K562 (cell line): ENCODE measurements at regions not wholly inside any gene's neighbourhood (a gene's known extent, or its start where the extent isn't known, plus 50 kb on each side); places are given as distances from the start of the nearest gene placed in this dataset.

Source experiments
- ATAC-seq: fragments of 200-7000 bp; cut with Tn5 transposase; 3 replicates; pipeline ENCODE4 v1.9.1; 2020; ENCODE audit warnings: moderate library complexity
- BruUV-seq: library from RNA; stranded (reverse); fragments of 400-500 nt; replicated peaks from 2 replicates; lab custom pipeline; 2021; lab: Mats Ljungman, UMichigan
- CTCF ChIA-PET: fragments of 300-600 bp; formaldehyde crosslinking; extraction: SDS; loops from one replicate; lab custom pipeline; 2021; ENCODE audit warnings: low intra/inter-chr PET ratio; lab: Yijun Ruan, JAX
- POLR2A ChIA-PET: fragments of 300-600, 350-650 bp; sonication (Branson Sonifier 250); formaldehyde crosslinking; extraction: SDS; loops from one replicate; lab custom pipeline; 2021; ENCODE audit warnings: antibody characterized with exemption, inconsistent platforms; lab: Yijun Ruan, JAX
- DNase-seq, 4 experiments: peaks; one replicate each; pipeline versions ENCODE4 v3.0.0 to v3.0.0-alpha.2; 2011 to 2018; ENCODE audit warnings: low spot score in 3 of 4, mixed read lengths in 3 of 4; ENCODE audit errors: extremely low read depth in 1 of 4
- FAIRE-seq: peaks from 2 replicates; lab custom pipeline; 2011; peaks lifted over from hg19 to GRCh38; lab: Jason Lieb, UNC
- H2AFZ ChIP-seq: 2 replicates; pipeline ENCODE4 v1.6.0; 2011; ENCODE audit warnings: low read depth, low read length, control low read depth, inconsistent platforms
- H3K27ac ChIP-seq: fragments of 200-600 bp; 3 replicates; pipeline ENCODE4 v1.8.0; 2011; ENCODE audit warnings: low read depth, mild to moderate bottlenecking, control low read depth, inconsistent platforms, low read length, moderate library complexity, mixed read lengths; ENCODE audit errors: extremely low read depth
- H3K27me3 ChIP-seq, 2 experiments: fragments of 300-600 bp in 1 of 2; 2 replicates in 1 of 2; 3 replicates in 1 of 2; pipeline versions ENCODE4 v1.6.0 to v1.8.0; 2011; ENCODE audit warnings: inconsistent platforms in 2 of 2, low read length in 2 of 2, mild to moderate bottlenecking in 1 of 2, mixed read lengths in 1 of 2, moderate library complexity in 1 of 2; ENCODE audit not compliant: control insufficient read depth in 2 of 2, insufficient read depth in 2 of 2
- H3K36me3 ChIP-seq: fragments of 300-600 bp; 3 replicates; pipeline ENCODE4 v1.8.0; 2011; ENCODE audit warnings: mild to moderate bottlenecking, low read length, inconsistent platforms; ENCODE audit not compliant: control insufficient read depth, insufficient read depth
- H3K4me1 ChIP-seq, 2 experiments: fragments of 200-600 bp in 1 of 2; replicated peaks in 1 of 2; 2 replicates in 1 of 2; 3 replicates in 1 of 2; pipeline versions ENCODE4 v1.5.1 to v1.8.0; 2011; ENCODE audit warnings: inconsistent platforms in 2 of 2, low read length in 2 of 2, mild to moderate bottlenecking in 1 of 2, mixed read lengths in 1 of 2, moderate library complexity in 1 of 2; ENCODE audit not compliant: control insufficient read depth in 2 of 2, insufficient read depth in 2 of 2
- H3K4me2 ChIP-seq: 2 replicates; pipeline ENCODE4 v1.6.1; 2011; ENCODE audit warnings: low read length, control low read depth, inconsistent platforms, mixed read lengths; ENCODE audit not compliant: insufficient read depth
- H3K4me3 ChIP-seq: fragments of 200-600 bp; sonication (generic), shearing (Covaris generic); 2 replicates; pipeline ENCODE4 v1.5.1; 2016; ENCODE audit warnings: control low read depth, inconsistent platforms
- H3K79me2 ChIP-seq: fragments of 200-600 bp; 3 replicates; pipeline ENCODE4 v1.8.0; 2011; ENCODE audit warnings: low read length, inconsistent platforms; ENCODE audit not compliant: control insufficient read depth, insufficient read depth
- H3K9ac ChIP-seq, 2 experiments: 2 replicates each; pipeline versions ENCODE4 v1.6.0 to v1.6.1; 2011; ENCODE audit warnings: low read depth in 2 of 2, low read length in 2 of 2, control low read depth in 1 of 2, inconsistent platforms in 1 of 2, mild to moderate bottlenecking in 1 of 2, mixed read lengths in 1 of 2; ENCODE audit not compliant: insufficient read depth in 1 of 2
- H3K9me1 ChIP-seq: one replicate; pipeline ENCODE4 v1.6.0; 2011; ENCODE audit warnings: inconsistent platforms, mild to moderate bottlenecking, low read length, moderate library complexity; ENCODE audit not compliant: control insufficient read depth, insufficient read depth
- H3K9me3 ChIP-seq: replicated peaks from 2 replicates; pipeline ENCODE4 v1.5.1; 2011; ENCODE audit warnings: low read depth, low read length, inconsistent platforms; ENCODE audit not compliant: control insufficient read depth, insufficient read depth
- H4K20me1 ChIP-seq: replicated peaks from 2 replicates; pipeline ENCODE4 v1.6.1; 2011; ENCODE audit warnings: low read length, inconsistent platforms, mixed read lengths; ENCODE audit not compliant: control insufficient read depth, insufficient read depth
- CCNT2 ChIP-seq: IDR thresholded peaks from 2 replicates; pipeline ENCODE4 v1.6.1; 2011; ENCODE audit warnings: borderline replicate concordance, low read depth, mild to moderate bottlenecking, moderate library complexity, mixed read lengths, low read length; ENCODE audit not compliant: insufficient read length; ENCODE audit errors: extremely low read depth
- CHAMP1 ChIP-seq: fragments of 450-650 bp; IDR thresholded peaks from 2 replicates; pipeline ENCODE4 v1.6.1; 2016; ENCODE audit warnings: mild to moderate bottlenecking
- DEAF1 ChIP-seq: fragments of 450-650 bp; formaldehyde crosslinking; IDR thresholded peaks from 2 replicates; pipeline ENCODE4 v1.4.0; 2020; ENCODE audit warnings: mild to moderate bottlenecking, moderate library complexity
- IRF2 ChIP-seq: sonication (generic); formaldehyde crosslinking; IDR thresholded peaks from 2 replicates; pipeline ENCODE4 v1.8.1; 2022; ENCODE audit warnings: mild to moderate bottlenecking, missing genetic modification reagents
- JUNB ChIP-seq: fragments of 450-650 bp; formaldehyde crosslinking; conservative IDR thresholded peaks from 2 replicates; pipeline ENCODE4 v1.4.0; 2020; ENCODE audit warnings: mild to moderate bottlenecking
- NFIX ChIP-seq: fragments of 250-450 bp; sonication (Bioruptor Pico); IDR thresholded peaks from 2 replicates; pipeline ENCODE4 v1.4.0; 2020; ENCODE audit warnings: low read depth, mild to moderate bottlenecking, moderate library complexity
- SMC3 ChIP-seq: conservative IDR thresholded peaks from 2 replicates; pipeline ENCODE4 v1.6.1; 2011; ENCODE audit warnings: low read depth, low read length, improper control_type of control experiment; ENCODE audit not compliant: insufficient read depth
- THRA ChIP-seq: fragments of 450-650 bp; IDR thresholded peaks from 2 replicates; pipeline ENCODE4 v1.6.1; 2017; ENCODE audit warnings: mild to moderate bottlenecking, moderate library complexity
- ZBED1 ChIP-seq: IDR thresholded peaks from 2 replicates; pipeline ENCODE4 v1.6.1; 2014
- ZNF780A ChIP-seq: fragments of 250-450 bp; sonication (Bioruptor Pico); IDR thresholded peaks from 2 replicates; pipeline ENCODE4 v1.5.0; 2021; ENCODE audit warnings: mild to moderate bottlenecking
- WGBS: fragments of 100-300 bp; shearing (Covaris generic); methylation state at CpG from one replicate; pipeline ENCODE4 v1.1.6; 2016; ENCODE audit warnings: low coverage, mixed read lengths; ENCODE audit not compliant: insufficient coverage; ENCODE audit errors: missing lambda C conversion rate; 5-methylcytosine and 5-hydroxymethylcytosine counted together
- in situ Hi-C: fragments of 300-500 bp; cut with MboI; formaldehyde crosslinking; loops from 4 replicates; pipeline ENCODE4 v1.15.0; 2018; ENCODE audit warnings: inconsistent platforms, mixed read lengths
- intact Hi-C: fragments of 100-400 bp; cut with micrococcal nuclease; formaldehyde crosslinking; loops from 2 replicates; pipeline ENCODE4 v1.14.2; 2022

GRCh38 chr3:104069114-104069513 lies 1297.6 kb upstream of the ALCAM start:
- no TSS peak for BruUV-seq
- Histone ChIP-seq H3K27me3 (no peaks in the 10 kb centered on the region), H4K20me1 (no peaks in the 10 kb centered on the region), H3K9ac (no peak overlapping the region), H3K79me2 (no peaks in the 10 kb centered on the region), H3K9me1 (no peaks in the 10 kb centered on the region), H3K4me2 (no peak overlapping the region), H3K4me3 (no peak overlapping the region), H3K27ac (no peak overlapping the region), H2AFZ (no peak overlapping the region), H3K9me3 (no peaks in the 10 kb centered on the region), H3K36me3 (no peaks in the 10 kb centered on the region), H3K4me1 (no peaks in the 10 kb centered on the region)
- ATAC-seq (no peak), DNase-seq (no peak), FAIRE-seq (no peak)
- intact Hi-C loops, result no loop called here
- CTCF ChIA-PET, result no interaction called here
- 0% methylated on average over 3 of the region's 3 CpGs for WGBS
- POLR2A ChIA-PET, result no interaction called here
- in situ Hi-C loops, result no loop called here
- TF ChIP-seq ZBED1 (no peak), JUNB (CRISPR knock-in tag) (no peak), SMC3 (no peak), IRF2 (no peak), DEAF1 (no peak), CHAMP1 (no peak), NFIX (CRISPR knock-in tag) (no peak), ZNF780A (CRISPR knock-in tag) (no peak), THRA (no peak), CCNT2 (no peak)
- TF ChIP-seq, all 486 proteins: peak for 0
